ENCODE measurements at regions not wholly inside any gene's neighbourhood (a gene's known extent, or its start where the extent isn't known, plus 50 kb on each side); places are given as distances from the start of the nearest gene placed in this dataset.
"Not testable (repeated sequence)": the region's sequence is repeated elsewhere in the genome, so short reads cannot be mapped to it uniquely, and the experiment has no call there.

- not testable (repeated sequence) for TF ChIP-seq CTCF (IDR thresholded peaks at IDR 0.05; ENCODE audit: low read depth, low read length); POLR2A (IDR thresholded peaks at IDR 0.05; ENCODE audit: extremely low read depth, insufficient read length); MAX (IDR thresholded peaks at IDR 0.05; ENCODE audit: low read depth, low read length)
Measured at GRCh38 chr1:206375552-206375951, 94.7 kb upstream of the IKBKE start.

Data from NB4 (cell line).